ENCODE measurements at regions not wholly inside any gene's neighbourhood (a gene's known extent, or its start where the extent isn't known, plus 50 kb on each side); places are given as distances from the start of the nearest gene placed in this dataset.
"Not testable (repeated sequence)": the region's sequence is repeated elsewhere in the genome, so short reads cannot be mapped to it uniquely, and the experiment has no call there.

- TF ChIP-seq CTCF (IDR thresholded peaks at IDR 0.05): no peak
- Histone ChIP-seq H3K36me3 (no peaks in the 10 kb centered on the region), H3K9me3 (no peaks in the 10 kb centered on the region), H3K4me1 (no peaks in the 10 kb centered on the region), H3K27ac (no peak overlapping the region), H3K27me3 (peaks cover 0 to 12% (median 0%) of the 10 kb centered on the region in 7 donors), H3K4me3 (no peak overlapping the region)
- 56 to 64% methylated on average over 3 of the region's 3 CpGs for WGBS, 2 donors
- intact Hi-C loops (cut with DNase I): no loop called here
- DNase-seq: no peak
- no peak for ATAC-seq
Observed at GRCh38 chrX:25096522-25097045, 80.8 kb upstream of the ARX start.

GRCh38 chrX:25091152-25091551 lies 75.4 kb upstream of the ARX start:
- DNase-seq; H3K36me3 ChIP-seq; H3K27ac ChIP-seq; H3K27me3 ChIP-seq; H3K4me3 ChIP-seq; H3K4me1 ChIP-seq; intact Hi-C loops (cut with DNase I); ATAC-seq: not testable (repeated sequence)
- WGBS, 2 donors: 68 to 71% methylated on average over 1 of the region's 1 CpG
- peaks cover 0 to 13% (median 0%) of the 10 kb centered on the region in 11 donors for H3K9me3 ChIP-seq

- no peak for DNase-seq
- Histone ChIP-seq H3K4me3 (no peak overlapping the region), H3K4me1 (no peaks in the 10 kb centered on the region), H3K27ac (no peak overlapping the region), H3K36me3 (no peaks in the 10 kb centered on the region), H3K27me3 (peaks cover 0 to 9% (median 0%) of the 10 kb centered on the region in 7 donors), H3K9me3 (peaks cover 0 to 13% (median 0%) of the 10 kb centered on the region in 11 donors)
- WGBS, 2 donors: 71 to 100% methylated on average over 1 of the region's 1 CpG
- intact Hi-C loops (cut with DNase I): no loop called here
- no peak for ATAC-seq
- no peak for TF ChIP-seq CTCF (IDR thresholded peaks at IDR 0.05)
Observed at GRCh38 chrX:25084446-25084845, 68.7 kb upstream of the ARX start.

GRCh38 chrX:25083661-25084060 lies 67.9 kb upstream of the ARX start:
- TF ChIP-seq CTCF (IDR thresholded peaks at IDR 0.05): no peak
- H3K4me3 ChIP-seq: no peak overlapping the region
- intact Hi-C loops (cut with DNase I): no loop called here
- WGBS, 2 donors: 74 to 75% methylated on average over 3 of the region's 3 CpGs
- H3K9me3 ChIP-seq: peaks cover 0 to 10% (median 0%) of the 10 kb centered on the region in 11 donors
- no peaks in the 10 kb centered on the region for H3K4me1 ChIP-seq
- H3K36me3 ChIP-seq: no peaks in the 10 kb centered on the region
- H3K27ac ChIP-seq: no peak overlapping the region
- ATAC-seq (no peak), DNase-seq (no peak)
- H3K27me3 ChIP-seq: peaks cover 0 to 9% (median 0%) of the 10 kb centered on the region in 7 donors

- WGBS, 2 donors: 83 to 85% methylated on average over 3 of the region's 3 CpGs
- Histone ChIP-seq H3K4me1 (no peaks in the 10 kb centered on the region), H3K27ac (no peak overlapping the region), H3K4me3 (no peak overlapping the region), H3K36me3 (no peaks in the 10 kb centered on the region), H3K27me3 (peaks cover 0 to 18% (median 0%) of the 10 kb centered on the region in 7 donors), H3K9me3 (no peaks in the 10 kb centered on the region)
- DNase-seq: no peak
- TF ChIP-seq CTCF (IDR thresholded peaks at IDR 0.05): no peak
- intact Hi-C loops (cut with DNase I): no loop called here
- no peak for ATAC-seq
Observed at GRCh38 chrX:25079020-25079419, 63.3 kb upstream of the ARX start.
